OCI-LY7 (cell line): ENCODE measurements at regions not wholly inside any gene's neighbourhood (a gene's known extent, or its start where the extent isn't known, plus 50 kb on each side); places are given as distances from the start of the nearest gene placed in this dataset.

ENCODE experiments used
- CTCF ChIP-seq: fragments of 200-600 bp; sonication (generic); conservative IDR thresholded peaks from 2 replicates; pipeline ENCODE4 v1.5.1; 2014; ENCODE audit warnings: mild to moderate bottlenecking, antibody characterized with exemption, low read length, moderate library complexity, mixed read lengths
- EZH2phosphoT487 ChIP-seq: fragments of 200-600 bp; sonication (generic); IDR thresholded peaks from 2 replicates; pipeline ENCODE4 v1.6.1; 2018; ENCODE audit warnings: low read depth, borderline replicate concordance, mild to moderate bottlenecking, mixed run types, antibody characterized with exemption, low read length, moderate library complexity, mixed read lengths

DNA sequence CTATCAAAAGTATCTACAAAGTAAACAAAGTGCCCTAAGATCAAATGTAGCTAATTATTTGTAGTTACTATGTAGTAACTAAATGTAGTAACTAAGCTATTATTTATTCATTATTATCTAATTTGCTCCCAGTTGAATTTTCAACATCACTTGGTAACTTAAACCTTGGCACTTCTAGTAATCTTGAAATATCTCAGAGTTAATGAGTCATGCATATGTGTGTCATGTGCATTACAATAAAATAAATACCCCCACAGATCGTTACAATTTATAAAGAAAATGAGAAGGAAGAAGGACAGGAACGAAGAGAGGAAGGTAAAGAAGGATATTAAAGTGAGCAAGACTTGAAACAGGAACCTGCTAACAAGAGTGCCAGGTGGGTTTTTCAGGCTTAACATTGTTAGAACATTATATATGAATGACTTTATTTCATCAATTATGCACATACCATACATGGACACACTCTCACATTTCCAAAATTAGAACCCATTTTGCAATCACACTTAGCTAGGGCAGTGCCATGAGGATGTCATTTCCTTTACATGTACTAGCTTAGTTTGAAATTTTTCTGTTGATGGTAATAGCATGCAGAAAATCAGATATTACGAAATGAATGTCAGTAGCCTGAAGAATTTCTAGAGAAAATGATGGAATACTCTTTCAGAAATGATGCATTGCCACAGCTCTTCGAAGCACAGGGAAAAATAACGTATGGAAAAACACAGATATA, 1670.4 kb upstream of the AGA start:
- TF ChIP-seq CTCF (no peak), EZH2phosphoT487 (no peak)
